MM.1S (cell line): ENCODE measurements at regions not wholly inside any gene's neighbourhood (a gene's known extent, or its start where the extent isn't known, plus 50 kb on each side); places are given as distances from the start of the nearest gene placed in this dataset.

Source experiments
- CTCF ChIP-seq: fragments of 300-600 bp; sonication (generic); IDR thresholded peaks from 2 replicates; pipeline ENCODE4 v1.5.1; 2016; ENCODE audit warnings: antibody characterized with exemption, low read length, mixed read lengths
- EZH2 ChIP-seq: fragments of 300-600 bp; sonication (generic); optimal IDR thresholded peaks from 2 replicates; pipeline ENCODE3; 2017; ENCODE audit warnings: low read depth, mild to moderate bottlenecking, antibody characterized with exemption, low read length, mixed read lengths
- EZH2phosphoT487 ChIP-seq: fragments of 300-600 bp; sonication (generic); IDR thresholded peaks from 2 replicates; pipeline ENCODE4 v1.6.1; 2018; ENCODE audit warnings: antibody characterized with exemption, low read length

GRCh38 chr13:22423261-22423660 is 752.4 kb downstream of the FGF9 start:
- TF ChIP-seq CTCF (no peak), EZH2 (no peak), EZH2phosphoT487 (no peak)
